ENCODE measurements at regions not wholly inside any gene's neighbourhood (a gene's known extent, or its start where the extent isn't known, plus 50 kb on each side); places are given as distances from the start of the nearest gene placed in this dataset.
"Not testable (repeated sequence)": the region's sequence is repeated elsewhere in the genome, so short reads cannot be mapped to it uniquely, and the experiment has no call there.

- no peak for DNase-seq (ENCODE audit: low spot score)
Observed at GRCh38 chr12:28987538-28988324, 161.3 kb upstream of the FAR2 start.

- DNase-seq (ENCODE audit: low spot score): no peak
Observed at GRCh38 chr12:28988325-28988704, 160.8 kb upstream of the FAR2 start.

GRCh38 chr12:28991626-28992025 is 157.5 kb upstream of the FAR2 start:
- no peak for DNase-seq (ENCODE audit: low spot score)

- no peak for DNase-seq (ENCODE audit: low spot score)
Observed at GRCh38 chr12:28993720-28994119, 155.4 kb upstream of the FAR2 start.

GRCh38 chr12:28994179-28994715 is 154.8 kb upstream of the FAR2 start:
- DNase-seq (ENCODE audit: low spot score): no peak

GRCh38 chr12:28996688-28997087 is 152.4 kb upstream of the FAR2 start:
- no peak for DNase-seq (ENCODE audit: low spot score)

- peak; percentile 15 for DNase-seq (ENCODE audit: low spot score)
Observed at GRCh38 chr12:28998662-28999120, 150.4 kb upstream of the FAR2 start.

- DNase-seq (ENCODE audit: low spot score): no peak
Observed at GRCh38 chr12:29004066-29004935, 144.8 kb upstream of the FAR2 start.

GRCh38 chr12:29004936-29005304 is 144.2 kb upstream of the FAR2 start:
- no peak for DNase-seq (ENCODE audit: low spot score)

GRCh38 chr12:29008786-29009185 is 140.3 kb upstream of the FAR2 start:
- no peak for DNase-seq (ENCODE audit: low spot score)

GRCh38 chr12:29012673-29013072 is 136.4 kb upstream of the FAR2 start:
- DNase-seq (ENCODE audit: low spot score): no peak

GRCh38 chr12:29017532-29017931 is 131.5 kb upstream of the FAR2 start:
- DNase-seq (ENCODE audit: low spot score): not testable (repeated sequence)

GRCh38 chr12:29023436-29024076 is 125.5 kb upstream of the FAR2 start:
- peak; percentile 6 for DNase-seq (ENCODE audit: low spot score)

- DNase-seq (ENCODE audit: low spot score): no peak
Observed at GRCh38 chr12:29024117-29024516, 125.0 kb upstream of the FAR2 start.

GRCh38 chr12:29025937-29026336 is 123.1 kb upstream of the FAR2 start:
- no peak for DNase-seq (ENCODE audit: low spot score)

GRCh38 chr12:29026419-29026818 is 122.7 kb upstream of the FAR2 start:
- no peak for DNase-seq (ENCODE audit: low spot score)

- not testable (repeated sequence) for DNase-seq (ENCODE audit: low spot score)
Observed at GRCh38 chr12:29029484-29029883, 119.6 kb upstream of the FAR2 start.

GRCh38 chr12:29030006-29030405 is 119.1 kb upstream of the FAR2 start:
- no peak for DNase-seq (ENCODE audit: low spot score)

GRCh38 chr12:29032446-29032845 is 116.6 kb upstream of the FAR2 start:
- no peak for DNase-seq (ENCODE audit: low spot score)

GRCh38 chr12:29033519-29033918 is 115.6 kb upstream of the FAR2 start:
- DNase-seq (ENCODE audit: low spot score): no peak

- DNase-seq (ENCODE audit: low spot score): no peak
Observed at GRCh38 chr12:29035112-29035511, 114.0 kb upstream of the FAR2 start.

GRCh38 chr12:29039013-29039412 is 110.1 kb upstream of the FAR2 start:
- no peak for DNase-seq (ENCODE audit: low spot score)
